SK-N-SH (cell line): ENCODE measurements at regions not wholly inside any gene's neighbourhood (a gene's known extent, or its start where the extent isn't known, plus 50 kb on each side); places are given as distances from the start of the nearest gene placed in this dataset.

ENCODE experiments used
- CTCF ChIA-PET: fragments of 300-600, 350-600 bp; formaldehyde crosslinking; extraction: SDS; loops from one replicate; lab custom pipeline; 2021; lab: Yijun Ruan, JAX
- POLR2A ChIA-PET: fragments of 350-600 bp; sonication (Branson Sonifier 250); formaldehyde crosslinking; extraction: SDS; loops from one replicate; lab custom pipeline; 2020; ENCODE audit warnings: antibody characterized with exemption, inconsistent platforms; lab: Yijun Ruan, JAX
- DNase-seq: peaks from one replicate; pipeline ENCODE4 v3.0.0; 2012
- H2AFZ ChIP-seq: fragments of 200-600 bp; sonication (generic); 2 replicates; pipeline ENCODE4 v1.8.1; 2016; ENCODE audit warnings: antibody characterized with exemption, mild to moderate bottlenecking, low read depth
- H3F3A ChIP-seq: fragments of 200-600 bp; sonication (generic); replicated peaks from 2 replicates; pipeline ENCODE3; 2016; ENCODE audit warnings: antibody characterized with exemption, mild to moderate bottlenecking; ENCODE audit not compliant: insufficient read depth
- H3K27ac ChIP-seq, 2 experiments: fragments of 200-500 bp in 1 of 2; fragments of 200-600 bp in 1 of 2; sonication (Bioruptor generic) in 1 of 2; sonication (generic), shearing (Covaris generic) in 1 of 2; 2 replicates each; pipeline versions ENCODE4 v1.5.1 to v1.6.1; 2014 to 2016; ENCODE audit warnings: low read depth in 2 of 2, inconsistent platforms in 1 of 2, low read length in 1 of 2, mild to moderate bottlenecking in 1 of 2, mixed read lengths in 1 of 2
- H3K27me3 ChIP-seq: fragments of 200-600 bp; sonication (generic), shearing (Covaris generic); 2 replicates; pipeline ENCODE4 v1.6.1; 2016; ENCODE audit warnings: mixed run types; ENCODE audit not compliant: insufficient read depth
- H3K36me3 ChIP-seq, 2 experiments: fragments of 200-500 bp in 1 of 2; fragments of 200-600 bp in 1 of 2; sonication (Bioruptor generic) in 1 of 2; sonication (generic) in 1 of 2; replicated peaks in 1 of 2; 2 replicates each; pipeline versions ENCODE3 to v1.5.1; 2014 to 2016; ENCODE audit warnings: low read length in 1 of 2, mild to moderate bottlenecking in 1 of 2; ENCODE audit not compliant: insufficient read depth in 2 of 2, control insufficient read depth in 1 of 2
- H3K4me1 ChIP-seq, 2 experiments: fragments of 200-500 bp in 1 of 2; fragments of 200-600 bp in 1 of 2; sonication (Bioruptor generic) in 1 of 2; sonication (generic), shearing (Covaris generic) in 1 of 2; 2 replicates each; pipeline versions ENCODE4 v1.5.1 to v1.6.1; 2014 to 2016; ENCODE audit warnings: low read depth in 1 of 2, low read length in 1 of 2, mixed run types in 1 of 2; ENCODE audit not compliant: insufficient read depth in 2 of 2, control insufficient read depth in 1 of 2
- H3K4me2 ChIP-seq: fragments of 200-600 bp; sonication (generic), shearing (Covaris generic); 2 replicates; pipeline ENCODE4 v1.6.1; 2017; ENCODE audit warnings: mixed run types
- H3K4me3 ChIP-seq, 2 experiments: fragments of 200-500 bp in 1 of 2; fragments of 200-600 bp in 1 of 2; sonication (Bioruptor generic) in 1 of 2; sonication (generic), shearing (Covaris generic) in 1 of 2; 2 replicates each; pipeline versions ENCODE4 v1.5.1 to v1.8.1; 2014 to 2016; ENCODE audit warnings: low read depth in 2 of 2, inconsistent platforms in 1 of 2, low read length in 1 of 2, mild to moderate bottlenecking in 1 of 2, mixed read lengths in 1 of 2, moderate library complexity in 1 of 2
- H3K79me2 ChIP-seq: fragments of 200-600 bp; sonication (generic); 2 replicates; pipeline ENCODE4 v1.8.1; 2017; ENCODE audit warnings: mild to moderate bottlenecking; ENCODE audit not compliant: insufficient read depth
- H3K9ac ChIP-seq: fragments of 200-600 bp; sonication (generic); 2 replicates; pipeline ENCODE4 v1.6.1; 2017; ENCODE audit warnings: mixed run types
- H3K9me2 ChIP-seq: fragments of 200-600 bp; sonication (generic); 2 replicates; pipeline ENCODE4 v1.6.1; 2017; ENCODE audit warnings: mixed run types
- H3K9me3 ChIP-seq: fragments of 200-600 bp; sonication (generic); 2 replicates; pipeline ENCODE4 v1.6.1; 2017; ENCODE audit warnings: mixed run types, mild to moderate bottlenecking, moderate library complexity
- H4K20me1 ChIP-seq: fragments of 200-600 bp; sonication (generic); 2 replicates; pipeline ENCODE4 v1.6.1; 2017; ENCODE audit warnings: mild to moderate bottlenecking, mixed run types; ENCODE audit not compliant: insufficient read depth
- CHD2 ChIP-seq: fragments of 150-350 bp; IDR thresholded peaks from 2 replicates; pipeline ENCODE4 v1.6.1; 2018; ENCODE audit warnings: low read length; ENCODE audit not compliant: partially characterized antibody
- ELF1 ChIP-seq: IDR thresholded peaks from 2 replicates; pipeline ENCODE4 v1.4.0; 2012
- FOSL2 ChIP-seq: IDR thresholded peaks from 2 replicates; pipeline ENCODE4 v1.4.0; 2012; ENCODE audit warnings: low read depth, mild to moderate bottlenecking, moderate library complexity, borderline replicate concordance
- FOXM1 ChIP-seq: IDR thresholded peaks from 2 replicates; pipeline ENCODE4 v1.4.0; 2012; ENCODE audit warnings: low read depth, mild to moderate bottlenecking
- GATA2 ChIP-seq: sonication (generic); formaldehyde crosslinking; IDR thresholded peaks from 2 replicates; pipeline ENCODE4 v1.5.0; 2020; ENCODE audit warnings: mild to moderate bottlenecking, missing genetic modification reagents
- IRF3 ChIP-seq: fragments of 150-350 bp; IDR thresholded peaks from 2 replicates; pipeline ENCODE4 v1.6.1; 2016; ENCODE audit warnings: mild to moderate bottlenecking, low read depth, low read length
- JUND ChIP-seq: IDR thresholded peaks from 2 replicates; pipeline ENCODE4 v1.4.0; 2012
- MAX ChIP-seq: IDR thresholded peaks from 2 replicates; pipeline ENCODE4 v1.4.0; 2012; ENCODE audit warnings: low read depth
- MEF2A ChIP-seq: IDR thresholded peaks from 2 replicates; pipeline ENCODE4 v1.4.0; 2012; ENCODE audit warnings: low read depth, borderline replicate concordance
- MXI1 ChIP-seq: IDR thresholded peaks from 2 replicates; pipeline ENCODE4 v1.6.1; 2012; ENCODE audit warnings: mild to moderate bottlenecking, low read depth, low read length, improper control_type of control experiment
- NFIC ChIP-seq: IDR thresholded peaks from 2 replicates; pipeline ENCODE4 v1.4.0; 2012; ENCODE audit warnings: borderline replicate concordance
- NRF1 ChIP-seq: IDR thresholded peaks from 2 replicates; pipeline ENCODE4 v1.6.1; 2012; ENCODE audit warnings: low read depth, mild to moderate bottlenecking, low read length
- PBX3 ChIP-seq: IDR thresholded peaks from 2 replicates; pipeline ENCODE4; 2012
- RAD21 ChIP-seq: IDR thresholded peaks from 2 replicates; pipeline ENCODE4 v1.6.1; 2012; ENCODE audit warnings: mild to moderate bottlenecking, low read length
- REST ChIP-seq: IDR thresholded peaks from 2 replicates; pipeline ENCODE4 v1.6.1; 2012; ENCODE audit warnings: mild to moderate bottlenecking, low read depth, low read length, moderate library complexity
- RFX5 ChIP-seq: IDR thresholded peaks from 2 replicates; pipeline ENCODE4 v1.6.1; 2012; ENCODE audit warnings: mild to moderate bottlenecking, improper control_type of control experiment, low read length
- SIN3A ChIP-seq: IDR thresholded peaks from 2 replicates; pipeline ENCODE4 v1.6.1; 2012; ENCODE audit warnings: low read depth, mild to moderate bottlenecking, low read length, moderate library complexity, borderline replicate concordance
- SMC3 ChIP-seq: IDR thresholded peaks from 2 replicates; pipeline ENCODE4 v1.6.1; 2012; ENCODE audit warnings: low read depth, low read length, improper control_type of control experiment
- TCF12 ChIP-seq: IDR thresholded peaks from 2 replicates; pipeline ENCODE4 v1.4.0; 2012
- ZBTB33 ChIP-seq: IDR thresholded peaks from 2 replicates; pipeline ENCODE4 v1.4.0; 2012; ENCODE audit warnings: low read depth, borderline replicate concordance
- WGBS: methylation state at CpG from one replicate; pipeline ENCODE4 v1.1.6; 2017; ENCODE audit warnings: low lambda C conversion rate; 5-methylcytosine and 5-hydroxymethylcytosine counted together

- CTCF ChIA-PET = no interaction called here
- WGBS = 67% methylated on average over 2 of the region's 2 CpGs
These were observed 183.9 kb downstream of the ETNK1 start for GRCh38 chr12:22808860-22809259.

More at GRCh38 chr12:22808860-22809259, 183.9 kb downstream of the ETNK1 start:
- no peaks in the 10 kb centered on the region for H3K9me3 ChIP-seq
- H3K4me3 ChIP-seq = no peak overlapping the region
- TF ChIP-seq SMC3 (no peak), PBX3 (no peak), MXI1 (no peak), REST (no peak), SIN3A (no peak), TCF12 (no peak), RFX5 (no peak), MAX (no peak), FOSL2 (no peak), IRF3 (no peak), JUND (no peak), ELF1 (no peak), GATA2 (CRISPR knock-in tag) (no peak), RAD21 (no peak), CHD2 (no peak), MEF2A (no peak), NFIC (no peak), ZBTB33 (no peak), NRF1 (no peak), FOXM1 (no peak)
- H3K4me2 ChIP-seq = no peak overlapping the region
- POLR2A ChIA-PET = no interaction called here
- no peaks in the 10 kb centered on the region for H3K79me2 ChIP-seq
- H3F3A ChIP-seq = no peaks in the 10 kb centered on the region
- H2AFZ ChIP-seq = no peak overlapping the region
- no peak overlapping the region for H3K27ac ChIP-seq
- H3K9me2 ChIP-seq = no peaks in the 10 kb centered on the region; the same call in 1 of the 2 replicates
- H3K36me3 ChIP-seq = no peaks in the 10 kb centered on the region
- no peak for DNase-seq
- H4K20me1 ChIP-seq = no peaks in the 10 kb centered on the region
- H3K4me1 ChIP-seq = no peaks in the 10 kb centered on the region; a peak in 1 of 4 replicates
- no peaks in the 10 kb centered on the region for H3K27me3 ChIP-seq
- H3K9ac ChIP-seq = no peak overlapping the region
